ENCODE measurements at regions not wholly inside any gene's neighbourhood (a gene's known extent, or its start where the extent isn't known, plus 50 kb on each side); places are given as distances from the start of the nearest gene placed in this dataset.

DNA sequence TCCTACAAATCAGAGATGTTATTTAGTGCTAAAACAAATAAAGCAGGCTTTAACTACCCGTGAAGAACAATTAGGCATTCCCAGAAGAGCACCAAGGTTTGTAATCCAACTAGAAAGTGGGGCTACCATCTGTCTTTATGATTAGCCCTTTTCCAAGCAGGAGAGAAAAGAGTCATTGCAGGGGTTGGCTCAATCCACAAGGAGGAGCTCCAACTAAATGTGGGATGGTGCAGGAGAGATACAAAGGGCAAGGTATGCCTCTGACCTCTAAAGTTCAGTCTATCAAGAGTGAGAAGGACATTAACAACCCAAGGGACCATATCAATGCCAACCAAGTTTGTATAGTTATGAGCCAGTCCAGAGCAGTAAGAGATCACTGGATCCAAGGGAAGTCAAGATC lies 382.7 kb upstream of the DUSP10 start:
- TF ChIP-seq, protein P1, sequence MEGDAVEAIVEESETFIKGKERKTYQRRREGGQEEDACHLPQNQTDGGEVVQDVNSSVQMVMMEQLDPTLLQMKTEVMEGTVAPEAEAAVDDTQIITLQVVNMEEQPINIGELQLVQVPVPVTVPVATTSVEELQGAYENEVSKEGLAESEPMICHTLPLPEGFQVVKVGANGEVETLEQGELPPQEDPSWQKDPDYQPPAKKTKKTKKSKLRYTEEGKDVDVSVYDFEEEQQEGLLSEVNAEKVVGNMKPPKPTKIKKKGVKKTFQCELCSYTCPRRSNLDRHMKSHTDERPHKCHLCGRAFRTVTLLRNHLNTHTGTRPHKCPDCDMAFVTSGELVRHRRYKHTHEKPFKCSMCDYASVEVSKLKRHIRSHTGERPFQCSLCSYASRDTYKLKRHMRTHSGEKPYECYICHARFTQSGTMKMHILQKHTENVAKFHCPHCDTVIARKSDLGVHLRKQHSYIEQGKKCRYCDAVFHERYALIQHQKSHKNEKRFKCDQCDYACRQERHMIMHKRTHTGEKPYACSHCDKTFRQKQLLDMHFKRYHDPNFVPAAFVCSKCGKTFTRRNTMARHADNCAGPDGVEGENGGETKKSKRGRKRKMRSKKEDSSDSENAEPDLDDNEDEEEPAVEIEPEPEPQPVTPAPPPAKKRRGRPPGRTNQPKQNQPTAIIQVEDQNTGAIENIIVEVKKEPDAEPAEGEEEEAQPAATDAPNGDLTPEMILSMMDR (conservative IDR thresholded peaks at IDR 0.05; ENCODE audit: low read depth, low read length) = peak; percentile 83
- TF ChIP-seq EZH2 (IDR thresholded peaks at IDR 0.05; ENCODE audit: low read length, unreplicated experiment) = no peak

Data from PC-3 (cell line).